HTR-8/SVneo (cell line): ENCODE measurements at regions not wholly inside any gene's neighbourhood (a gene's known extent, or its start where the extent isn't known, plus 50 kb on each side); places are given as distances from the start of the nearest gene placed in this dataset.
A peak's percentile ranks its signal among the peaks of the same experiment; 100 is the strongest.

ENCODE experiments used
- DNase-seq: peaks from one replicate; pipeline ENCODE4 v3.0.0; 2011; ENCODE audit warnings: low spot score, mixed read lengths; ENCODE audit not compliant: insufficient read length
- FAIRE-seq: peaks from 2 replicates; lab custom pipeline; 2011; peaks lifted over from hg19 to GRCh38; lab: Jason Lieb, UNC

DNA sequence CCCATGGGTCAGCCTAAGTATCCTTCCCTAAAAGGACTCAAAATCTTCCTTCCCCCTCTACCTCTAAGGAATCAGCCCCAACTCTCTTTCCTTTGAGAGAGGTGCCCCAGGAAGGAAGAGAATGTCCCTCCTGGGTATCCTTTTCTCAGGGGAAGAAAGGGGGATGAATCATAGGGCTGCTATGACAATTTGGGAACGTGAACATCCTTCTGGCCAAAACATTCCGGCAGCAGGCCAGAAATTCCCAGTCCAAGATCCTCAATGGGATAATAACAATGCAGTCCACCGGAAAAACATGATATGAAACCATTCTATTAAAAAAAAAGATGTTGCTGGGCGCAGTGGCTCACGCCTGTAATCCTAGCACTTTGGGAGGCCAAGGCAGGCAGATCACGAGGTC is 50.8 kb upstream of the CACNA2D3 start:
- no peak for DNase-seq
- no peak for FAIRE-seq

DNA sequence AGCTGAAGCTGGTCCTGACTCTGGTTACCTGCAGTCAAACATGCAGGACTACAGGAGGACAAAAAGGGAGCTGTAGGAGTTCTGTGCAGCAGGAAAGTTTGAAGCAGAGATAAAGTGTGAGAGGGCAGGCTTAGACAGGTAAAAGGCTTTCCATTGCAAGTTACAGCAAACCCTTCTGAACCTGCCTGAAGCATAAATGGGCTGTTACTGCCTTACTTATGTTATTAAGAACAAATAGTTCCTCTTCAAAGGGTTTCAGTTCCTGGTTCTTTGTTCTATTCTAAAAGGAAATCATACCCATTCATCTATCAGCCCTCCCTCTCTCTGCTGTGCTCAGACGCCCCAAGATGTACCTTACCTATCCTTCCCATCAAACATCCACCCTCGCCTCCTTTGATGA is 52.4 kb upstream of the CACNA2D3 start:
- DNase-seq = no peak
- no peak for FAIRE-seq

DNA sequence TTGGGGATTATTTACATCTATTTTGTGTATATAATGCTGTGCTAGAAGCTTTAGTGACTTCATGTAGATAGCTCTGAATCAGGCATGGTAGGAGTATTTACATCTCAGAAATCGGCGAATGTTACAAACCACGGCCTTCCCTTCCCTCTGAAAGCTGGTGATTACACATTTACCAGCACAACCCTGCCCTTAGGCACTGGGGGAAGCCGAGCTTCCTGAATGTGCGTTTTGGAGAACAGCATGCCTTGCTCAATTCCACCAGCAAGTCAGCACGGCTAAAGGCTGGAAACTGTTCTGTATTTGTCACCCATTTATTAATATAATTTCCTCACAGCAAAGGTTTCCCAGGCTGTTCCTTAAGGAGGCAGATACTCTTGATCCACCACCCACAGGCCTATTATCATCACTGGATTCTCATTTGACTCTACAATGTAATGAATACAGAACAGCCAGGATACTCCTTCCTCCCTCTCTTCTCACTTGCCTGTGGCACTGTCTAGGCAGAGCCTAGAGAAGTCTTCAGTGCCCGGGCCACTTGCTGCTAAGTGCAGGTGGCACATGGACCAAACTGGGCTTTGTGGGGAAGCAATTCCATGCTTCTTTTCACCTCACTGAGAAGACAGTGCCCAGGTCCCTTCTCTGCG is 55.2 kb upstream of the CACNA2D3 start:
- FAIRE-seq (no peak), DNase-seq (no peak)

DNA sequence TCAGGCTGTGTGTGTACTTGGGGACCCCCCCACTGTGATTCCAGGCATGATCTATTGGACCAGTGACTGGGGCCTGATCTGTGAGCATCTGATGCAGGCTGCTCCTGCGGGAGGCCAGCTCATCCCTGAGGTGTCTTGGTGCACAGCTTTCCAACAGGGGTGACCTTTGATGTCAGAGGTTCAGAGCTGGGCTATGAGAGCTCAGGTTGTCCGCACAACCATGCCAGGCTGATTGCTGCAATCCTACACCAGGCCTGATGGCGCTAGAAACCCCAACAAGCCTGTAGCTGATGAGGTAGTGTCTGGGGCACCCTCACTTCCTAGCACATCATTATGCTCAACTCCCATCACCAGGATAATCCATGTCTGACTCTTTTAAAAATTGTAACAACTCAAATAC is 56.1 kb upstream of the CACNA2D3 start:
- DNase-seq (no peak), FAIRE-seq (no peak)

DNA sequence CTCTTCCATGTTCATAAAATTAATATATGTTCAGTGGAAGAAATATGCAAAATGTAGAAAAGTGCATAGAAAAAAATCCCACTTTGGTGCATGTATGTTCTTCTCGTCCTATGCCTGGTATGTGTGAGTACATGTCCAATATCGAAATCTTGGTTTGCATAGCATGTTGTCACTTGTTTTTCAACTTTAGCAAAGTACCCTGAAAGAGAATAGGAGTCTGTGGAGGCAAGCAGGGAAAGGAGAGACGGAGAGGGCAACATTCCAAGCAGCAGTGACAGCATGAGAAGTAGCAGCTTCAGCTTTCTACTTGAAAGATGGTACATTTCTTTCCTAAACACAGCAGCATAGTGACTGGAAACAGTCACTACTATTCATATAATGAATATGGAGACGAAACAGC is 56.8 kb upstream of the CACNA2D3 start:
- DNase-seq (no peak), FAIRE-seq (no peak)

DNA sequence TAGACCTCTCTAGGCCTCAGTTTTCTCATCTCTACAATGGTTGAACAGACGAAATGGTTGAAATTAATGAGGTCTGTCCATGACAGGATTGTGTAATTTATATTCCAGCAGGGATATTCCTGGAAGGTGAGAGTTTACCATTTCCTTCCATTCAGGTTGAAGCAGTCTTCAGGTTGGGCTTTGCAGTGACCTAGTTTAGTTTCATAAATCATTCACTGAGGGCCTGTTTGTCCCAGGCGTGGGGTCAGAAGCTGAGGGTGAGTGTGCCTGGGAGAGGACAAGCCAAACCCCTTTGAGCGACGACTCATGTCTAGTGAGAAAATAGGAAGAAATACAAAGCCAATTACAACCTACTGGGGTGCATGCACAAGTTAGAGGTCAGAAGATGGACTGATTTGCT is 57.2 kb upstream of the CACNA2D3 start:
- FAIRE-seq = no peak
- DNase-seq = no peak

DNA sequence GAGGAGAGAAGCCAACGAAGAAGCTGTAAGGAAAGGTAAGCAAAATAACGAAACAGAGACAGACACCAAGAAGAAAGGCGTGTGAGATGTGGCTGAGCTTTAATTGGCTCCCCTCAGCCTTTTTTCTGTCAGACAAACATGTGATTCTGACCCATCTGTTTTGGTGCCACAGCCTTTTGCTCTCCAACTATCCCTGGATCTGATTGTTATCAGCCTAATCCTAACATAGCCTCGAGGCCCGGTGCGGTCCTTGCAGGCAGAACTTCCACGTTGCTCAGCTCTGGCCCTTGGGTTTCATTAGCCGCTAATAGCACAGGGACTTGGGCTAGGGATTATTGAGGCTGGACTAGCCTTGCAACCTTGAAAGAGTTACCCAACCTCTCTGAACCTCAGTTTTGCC is 57.9 kb upstream of the CACNA2D3 start:
- DNase-seq (no peak), FAIRE-seq (no peak)

DNA sequence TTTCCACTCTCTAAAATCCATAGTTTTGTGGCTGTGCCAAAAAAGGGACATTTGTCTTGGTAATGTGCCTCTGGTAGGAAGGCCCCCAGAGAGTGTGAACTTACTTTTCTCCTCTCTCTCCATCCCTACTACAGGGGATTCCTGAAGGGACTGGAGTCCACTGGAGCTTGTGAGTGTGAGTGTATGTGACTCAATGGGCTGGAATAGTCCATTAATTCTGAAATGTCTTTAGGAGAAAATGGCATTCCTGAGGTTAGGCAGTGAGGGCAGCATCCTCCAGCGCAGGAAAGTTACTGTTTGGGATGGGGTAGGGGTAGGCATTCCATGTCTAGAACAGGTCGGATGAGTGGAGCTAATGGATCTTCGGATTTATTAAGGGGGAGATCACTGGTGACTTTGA is 59.8 kb upstream of the CACNA2D3 start:
- FAIRE-seq (no peak), DNase-seq (no peak)

DNA sequence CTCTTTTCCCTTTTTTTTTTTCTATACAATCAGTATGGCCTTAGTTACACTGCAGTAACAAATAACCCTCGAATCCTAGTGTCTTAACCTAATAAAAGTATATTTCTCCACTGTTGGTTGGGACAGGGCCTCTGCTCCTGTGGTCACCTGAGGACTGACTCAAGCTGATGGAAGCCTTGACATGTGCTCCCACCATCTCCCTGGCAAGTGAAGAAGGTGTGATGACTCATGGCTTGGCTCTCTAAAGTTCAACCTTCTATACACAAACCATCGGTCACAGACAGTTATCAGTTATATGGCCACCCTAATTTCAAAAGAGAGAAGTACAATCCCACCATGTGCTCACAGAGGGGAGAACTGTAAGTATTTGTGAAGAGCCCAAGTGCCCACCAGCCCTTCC is 65.8 kb upstream of the CACNA2D3 start:
- no peak for FAIRE-seq

DNA sequence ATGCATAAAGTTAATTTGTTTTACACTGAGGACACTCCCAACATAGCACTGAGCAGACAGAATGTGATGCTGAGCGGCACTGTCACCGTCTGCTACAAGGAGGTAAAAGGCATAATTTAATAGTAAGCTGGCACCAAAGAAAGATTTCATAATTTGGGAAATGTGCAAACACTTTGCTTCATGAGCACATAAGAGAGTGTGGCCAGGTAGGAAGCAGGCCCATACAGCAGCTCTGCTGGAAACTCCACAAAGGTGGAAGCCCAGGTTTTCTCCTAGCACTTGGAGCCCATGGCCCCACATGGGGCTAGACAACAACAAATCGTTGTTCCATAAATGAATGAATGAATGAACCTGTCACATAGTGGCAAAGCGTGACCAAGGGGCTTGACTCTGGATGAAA is 68.5 kb upstream of the CACNA2D3 start:
- FAIRE-seq = no peak
- no peak for DNase-seq

More for the DNA sequence above, 65.8 kb upstream of the CACNA2D3 start:
- DNase-seq = no peak

DNA sequence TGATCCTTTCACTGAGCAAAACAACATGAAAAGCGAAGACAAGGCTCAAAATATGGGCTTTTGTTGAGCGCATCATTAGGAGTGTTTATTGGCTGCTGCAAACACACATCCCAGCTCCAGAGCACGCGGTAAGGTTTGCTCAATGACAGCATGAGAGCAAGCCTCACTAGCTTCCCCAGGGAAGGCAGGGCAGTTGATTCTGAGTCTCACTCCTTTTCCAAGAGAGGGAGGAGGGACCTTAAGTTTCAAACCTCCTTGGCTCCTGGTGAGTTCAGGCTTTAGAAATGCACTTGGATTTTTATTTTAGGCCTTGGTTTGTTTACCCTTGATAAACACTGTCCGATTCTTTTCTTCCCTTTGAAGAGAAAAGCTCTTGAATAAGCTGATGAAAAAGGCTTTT is 69.1 kb upstream of the CACNA2D3 start:
- DNase-seq (no peak), FAIRE-seq (no peak)

DNA sequence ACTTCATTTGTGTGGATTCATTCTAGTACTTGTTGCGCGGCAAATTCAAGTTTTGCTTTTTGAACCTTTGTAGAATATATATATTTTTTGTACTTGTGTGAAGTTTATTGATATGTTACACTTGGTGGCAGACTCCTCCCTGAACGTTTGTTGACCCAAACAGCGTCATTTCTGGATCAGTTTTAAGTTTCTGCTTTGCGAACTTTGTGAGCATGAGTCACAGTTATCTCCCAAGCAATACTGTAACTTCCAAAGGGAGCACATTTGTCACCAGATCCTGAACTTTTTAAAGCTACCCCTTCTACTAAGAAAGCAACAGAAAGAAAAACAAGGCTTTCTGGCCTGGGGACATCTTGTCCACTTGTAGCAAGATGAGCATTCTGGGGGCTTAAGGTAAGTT is 74.8 kb upstream of the CACNA2D3 start:
- FAIRE-seq (no peak), DNase-seq (no peak)

DNA sequence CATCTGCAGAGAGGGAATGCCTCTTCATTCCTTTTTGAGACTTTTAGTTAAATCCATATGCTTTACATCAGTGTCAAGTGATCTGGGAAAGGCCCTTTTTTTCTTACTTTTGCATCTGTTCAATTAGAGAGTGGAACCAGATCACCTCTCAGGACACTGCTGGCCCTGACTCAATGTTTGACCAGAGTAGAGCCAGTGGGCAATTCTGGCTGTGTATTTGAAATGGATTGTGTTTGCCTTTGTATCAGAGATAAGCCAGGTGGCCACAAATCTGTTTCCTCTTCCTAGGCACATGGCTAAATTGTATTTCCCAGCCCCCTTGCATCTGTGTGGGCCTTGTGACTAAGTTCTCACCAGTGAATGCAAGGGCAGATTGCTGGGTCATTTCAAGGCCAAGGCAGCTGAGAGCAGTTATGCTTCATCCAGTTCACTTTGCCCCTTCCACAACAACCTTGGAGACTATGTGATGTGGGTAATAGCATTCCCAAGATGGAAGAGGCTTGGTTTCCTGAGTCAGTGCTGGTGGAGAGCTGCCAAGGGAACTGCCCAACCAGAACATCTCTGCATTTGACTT is 75.6 kb upstream of the CACNA2D3 start:
- peak; percentile 9 for FAIRE-seq
- no peak for DNase-seq

DNA sequence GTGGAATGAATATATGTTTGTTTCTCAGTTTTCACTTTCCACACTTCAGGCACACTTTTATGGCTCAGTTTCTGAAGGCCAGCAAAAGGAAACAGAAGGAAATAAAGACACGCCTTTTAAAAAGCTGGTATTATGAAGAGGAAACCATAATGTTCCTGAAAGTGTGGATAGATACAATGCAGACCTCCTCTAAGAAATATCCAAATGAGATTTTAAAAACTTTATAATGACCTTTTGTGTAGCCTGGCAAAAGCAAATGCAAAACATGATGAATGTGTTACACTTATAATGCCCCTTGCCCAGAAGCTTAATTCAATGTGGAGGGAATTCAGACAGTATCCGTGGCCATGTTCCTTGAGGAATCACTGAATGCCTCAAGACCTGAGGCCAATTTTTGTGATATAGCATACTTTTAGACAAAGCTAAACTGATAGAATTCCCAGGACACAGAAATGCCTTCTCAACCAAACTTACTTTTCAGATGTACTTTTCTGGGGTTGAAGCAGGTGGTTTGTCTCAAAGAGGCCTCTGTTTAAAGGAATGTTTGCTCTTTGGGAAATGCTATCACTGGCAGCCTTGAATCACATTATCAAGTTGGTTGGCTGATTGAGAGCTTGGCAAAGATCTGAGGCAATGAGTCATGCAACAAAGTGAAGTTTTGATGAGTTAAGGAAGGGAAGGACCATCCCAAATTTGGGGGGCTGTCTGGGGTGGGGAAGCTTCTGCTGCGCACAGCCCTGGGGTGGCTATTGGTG is 77.1 kb upstream of the CACNA2D3 start:
- DNase-seq (no peak), FAIRE-seq (no peak)

DNA sequence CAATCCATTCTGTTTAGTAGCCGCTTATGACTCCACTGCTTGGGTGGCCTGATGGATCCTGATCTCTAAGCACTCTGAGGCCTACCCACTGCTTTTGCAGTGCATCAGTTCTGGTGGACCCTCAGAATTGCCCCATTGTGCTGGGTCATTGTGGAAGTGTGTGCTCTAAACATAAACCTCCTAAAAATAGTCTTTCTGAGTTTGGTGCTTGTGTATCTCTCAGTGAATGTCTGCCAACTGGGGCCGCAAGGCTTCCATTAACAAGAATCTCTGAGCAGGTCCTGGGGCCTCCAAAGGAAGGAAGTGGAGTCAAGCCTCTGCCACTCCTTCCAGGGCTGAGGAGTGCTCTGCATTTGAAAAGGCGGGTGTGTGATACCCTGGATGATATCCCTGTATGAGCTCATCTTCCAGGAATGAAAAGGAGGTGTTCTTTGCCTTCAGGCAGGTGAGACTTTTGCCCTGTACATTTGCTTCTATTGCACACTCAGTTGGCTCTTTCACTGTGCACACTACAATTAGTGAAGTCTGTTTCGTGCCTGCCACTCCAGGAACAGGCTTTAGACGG is 80.0 kb upstream of the CACNA2D3 start:
- DNase-seq = no peak
- FAIRE-seq = no peak

DNA sequence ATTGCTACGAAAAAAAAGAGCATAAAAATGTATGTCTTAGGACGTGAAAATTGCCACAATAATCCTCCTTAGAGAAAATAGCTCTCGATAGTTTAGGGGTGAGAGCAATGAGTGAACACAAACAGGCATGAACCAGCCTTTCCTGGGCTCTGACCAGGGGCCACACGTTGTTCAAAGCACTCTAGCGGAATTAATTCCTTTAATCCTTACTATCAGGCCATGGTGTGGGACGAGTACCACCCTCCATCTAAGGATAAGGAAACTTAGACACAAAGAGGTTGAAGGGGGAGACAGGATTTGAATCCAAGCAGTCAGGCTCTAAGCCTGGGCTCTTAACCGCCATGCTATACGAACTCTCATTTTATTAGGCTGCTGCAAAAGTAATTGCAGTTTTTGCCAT is 81.9 kb upstream of the CACNA2D3 start:
- DNase-seq (no peak), FAIRE-seq (no peak)

DNA sequence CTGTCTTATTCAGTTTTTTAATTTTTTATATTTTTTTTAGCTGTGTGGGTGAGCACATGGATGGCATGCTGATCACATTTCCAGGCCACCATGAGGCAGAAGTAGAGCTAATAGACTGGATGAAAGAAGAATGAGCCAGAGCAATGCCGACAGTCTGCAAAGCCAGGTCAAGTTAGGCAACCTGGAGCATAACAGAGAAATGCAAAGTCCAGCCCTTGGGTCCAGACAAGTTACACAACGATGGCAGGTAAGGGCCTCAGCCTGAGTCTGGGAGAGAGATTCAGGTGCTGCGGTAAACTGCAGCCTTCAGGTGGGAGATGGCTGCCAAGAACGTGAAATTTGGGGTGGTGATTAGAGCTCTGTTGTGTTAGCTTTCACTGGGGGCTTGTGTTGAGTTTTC is 84.0 kb upstream of the CACNA2D3 start:
- DNase-seq (no peak), FAIRE-seq (no peak)

DNA sequence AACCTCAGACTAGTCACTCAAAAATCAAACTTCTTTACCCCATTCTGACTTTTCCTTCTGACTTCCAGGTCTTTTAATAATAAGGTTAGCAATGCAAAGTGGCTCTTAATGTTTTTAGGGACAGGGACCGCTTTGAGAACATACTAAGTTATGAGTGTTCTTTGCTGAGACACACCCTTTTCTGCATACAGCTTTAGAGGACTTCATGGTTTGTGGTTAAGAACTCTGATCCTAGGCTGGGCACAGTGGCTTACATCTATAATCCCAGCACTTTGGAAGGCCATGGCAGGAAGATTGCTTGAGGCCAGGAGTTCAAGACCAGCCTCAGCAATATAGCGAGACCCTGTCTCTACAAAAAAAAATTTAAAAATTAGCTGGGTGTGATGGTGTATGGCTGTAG is 85.8 kb upstream of the CACNA2D3 start:
- no peak for FAIRE-seq
- DNase-seq = no peak

DNA sequence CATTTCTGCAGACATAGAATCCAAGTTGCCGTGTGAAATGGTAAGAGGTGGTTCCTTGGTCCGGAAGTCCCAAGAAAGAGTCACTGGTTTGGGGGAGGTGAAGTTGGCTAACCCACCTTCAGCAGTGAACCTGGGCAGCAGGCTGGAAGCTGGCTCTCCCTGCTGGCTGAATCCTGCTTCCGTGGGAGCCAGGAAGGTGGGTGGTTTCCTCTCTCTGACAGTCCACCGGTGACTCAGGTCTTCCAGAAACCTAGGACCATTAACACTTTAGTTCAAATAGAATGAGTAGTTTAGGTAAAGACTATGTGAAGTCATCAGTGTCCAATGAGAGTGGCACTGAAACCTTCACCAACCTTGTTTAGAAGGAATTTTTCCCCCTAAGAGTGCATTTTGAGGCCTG is 87.4 kb upstream of the CACNA2D3 start:
- FAIRE-seq = no peak
- DNase-seq = no peak

DNA sequence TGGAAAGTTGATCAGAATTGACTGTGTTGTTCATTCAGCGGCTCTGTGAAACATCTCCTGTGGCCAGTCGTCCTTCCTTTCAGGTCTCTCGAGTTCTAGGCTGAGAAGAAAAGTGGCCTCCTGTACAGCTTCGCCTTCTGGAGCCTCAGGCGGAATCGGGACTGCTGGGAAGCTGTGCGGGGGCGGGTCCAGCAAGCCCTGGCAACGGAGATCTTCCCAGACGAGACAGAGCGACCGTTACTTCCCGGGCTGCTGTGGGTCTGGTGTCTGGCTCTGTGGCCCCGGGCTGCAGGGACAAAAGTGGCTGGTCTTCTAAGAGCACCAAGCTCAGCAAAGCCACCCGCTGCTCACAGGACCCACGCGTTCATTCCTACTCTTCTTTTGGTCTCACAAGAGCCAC is 88.6 kb upstream of the CACNA2D3 start:
- DNase-seq (no peak), FAIRE-seq (no peak)

DNA sequence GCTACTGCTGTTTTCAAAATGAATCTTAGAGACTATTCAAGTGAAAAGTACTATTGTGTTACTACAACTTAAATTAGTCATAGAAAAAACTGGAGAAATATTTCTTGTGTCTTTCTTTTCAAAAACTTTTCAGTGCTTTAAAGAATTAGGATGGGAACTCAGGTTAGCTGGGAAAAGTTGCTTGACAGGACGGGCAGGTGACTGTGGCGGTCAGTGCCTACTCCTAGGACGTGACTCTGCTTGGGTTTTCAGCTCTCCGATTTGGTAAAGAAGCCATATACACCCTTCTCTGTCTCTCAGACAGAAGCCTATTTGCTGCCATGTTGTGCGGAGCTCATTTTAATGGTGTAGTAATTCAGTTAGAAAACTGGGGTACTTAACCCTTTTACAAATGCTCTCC is 89.8 kb upstream of the CACNA2D3 start:
- DNase-seq (no peak), FAIRE-seq (no peak)
